CD4-positive, alpha-beta T cell treated with Interleukin-21 for 1 hour (primary cell): ENCODE measurements at regions not wholly inside any gene's neighbourhood (a gene's known extent, or its start where the extent isn't known, plus 50 kb on each side); places are given as distances from the start of the nearest gene placed in this dataset.

Experiments
- DNase-seq: peaks from one replicate; pipeline ENCODE4 v3.0.0-alpha.2; 2020

DNA sequence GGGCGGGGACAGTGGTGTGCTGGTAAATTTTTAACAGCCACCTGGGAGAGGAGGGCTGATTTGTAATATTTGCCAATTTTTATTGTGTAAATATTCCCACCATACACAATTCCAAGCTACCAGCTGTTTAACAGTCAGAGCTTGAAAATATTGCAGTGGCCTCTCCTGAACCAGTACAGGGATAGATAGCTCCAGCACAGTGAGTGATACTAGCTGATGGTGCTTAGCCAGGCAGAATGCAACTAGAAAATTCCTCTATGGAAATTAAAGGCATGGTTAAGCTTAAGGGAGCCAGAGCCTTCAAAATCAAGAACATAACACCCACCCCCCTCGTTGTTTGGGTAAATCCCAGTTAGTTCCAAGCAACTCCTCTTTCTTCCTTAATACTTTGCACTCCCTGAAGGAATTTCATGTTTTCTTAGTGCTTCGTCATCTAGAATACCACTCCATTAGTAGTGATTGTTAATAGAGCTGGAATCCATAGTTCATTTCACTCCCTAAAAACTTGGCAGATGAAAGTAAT lies 96.6 kb downstream of the CYB561 start:
- DNase-seq, result no peak

- DNase-seq, result no peak
Measured at GRCh38 chr17:63350364-63350763, 95.7 kb downstream of the CYB561 start.

GRCh38 chr17:63354256-63354655 lies 91.8 kb downstream of the CYB561 start:
- no peak for DNase-seq

DNA sequence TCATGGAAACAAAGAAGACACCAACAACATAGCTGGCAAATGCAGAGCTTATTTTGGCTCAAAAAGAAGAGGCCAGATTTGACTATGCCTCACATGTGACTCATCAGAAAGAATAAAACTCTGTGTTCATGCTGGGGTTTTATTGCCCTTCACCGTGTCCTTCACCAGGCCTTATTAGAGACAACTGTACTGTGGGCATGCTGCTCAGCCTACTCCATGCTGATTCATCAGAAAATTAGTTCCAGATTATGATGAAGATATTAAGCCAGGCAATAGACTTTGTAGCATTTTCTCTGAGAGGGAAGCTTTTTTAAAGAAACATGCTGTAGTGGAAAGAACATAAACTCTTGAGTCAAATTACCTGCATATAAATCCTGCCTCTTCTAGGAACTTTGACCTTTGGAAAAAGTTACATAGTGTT lies 89.8 kb downstream of the CYB561 start:
- no peak for DNase-seq

DNA sequence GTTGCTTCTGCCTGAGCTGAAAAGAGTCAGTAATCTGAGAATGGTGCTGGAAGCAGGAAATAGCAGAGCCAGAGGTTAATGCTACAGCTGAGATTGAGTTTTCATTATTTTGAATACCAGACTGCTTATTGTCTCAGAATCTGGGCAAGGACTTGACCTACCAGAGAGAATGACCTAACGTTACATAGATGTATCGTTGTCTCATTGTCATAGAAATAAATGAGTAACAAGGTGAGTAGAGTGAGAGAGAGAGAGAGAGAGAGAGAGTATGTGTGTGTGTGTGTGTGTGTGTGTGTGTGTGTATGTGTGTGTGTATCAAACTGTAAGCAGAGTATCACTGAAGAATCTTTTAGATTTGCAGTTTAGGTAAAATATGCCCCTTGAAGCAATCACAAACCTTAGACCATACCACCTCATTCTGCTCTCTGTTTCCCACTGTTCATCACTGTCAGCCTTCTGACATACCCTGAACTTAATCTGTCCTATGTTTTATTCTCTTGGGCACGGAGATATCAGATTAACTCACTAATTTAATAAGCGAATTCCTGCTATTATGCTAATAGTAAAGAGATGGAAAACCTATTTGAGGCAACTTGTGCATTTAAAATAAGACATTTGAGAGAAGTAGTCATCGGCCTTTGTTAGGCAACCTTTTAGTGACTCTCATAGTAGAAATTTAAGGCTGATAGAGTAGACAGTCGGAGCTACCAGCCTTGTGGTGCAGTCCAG lies 87.8 kb downstream of the CYB561 start:
- no peak for DNase-seq

- no peak for DNase-seq
Measured at GRCh38 chr17:63358956-63359355, 87.2 kb downstream of the CYB561 start.

- DNase-seq, result no peak
Measured at GRCh38 chr17:63361182-63361581, 84.9 kb downstream of the CYB561 start.

DNA sequence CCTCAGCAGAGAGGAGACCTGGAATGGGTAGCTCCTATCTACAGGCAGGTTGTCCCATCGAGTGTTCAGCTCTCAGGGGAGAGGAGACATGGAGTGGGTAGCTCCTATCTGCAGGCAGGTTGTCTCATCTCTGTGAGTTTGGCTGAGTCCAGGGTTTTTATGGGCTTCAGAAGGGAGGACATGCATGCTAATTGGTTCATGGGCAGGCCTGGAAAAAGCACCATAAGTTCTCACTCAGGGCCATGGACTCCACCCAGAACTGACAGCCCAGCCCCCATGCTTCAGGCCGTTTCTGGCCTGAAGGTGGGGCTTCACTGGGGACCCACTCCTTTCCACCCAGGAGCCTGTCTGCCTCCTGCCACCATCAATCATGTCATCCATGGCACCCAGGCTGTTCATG lies 84.0 kb downstream of the CYB561 start:
- no peak for DNase-seq

GRCh38 chr17:63364387-63364786 lies 81.7 kb downstream of the CYB561 start:
- DNase-seq, result no peak

DNA sequence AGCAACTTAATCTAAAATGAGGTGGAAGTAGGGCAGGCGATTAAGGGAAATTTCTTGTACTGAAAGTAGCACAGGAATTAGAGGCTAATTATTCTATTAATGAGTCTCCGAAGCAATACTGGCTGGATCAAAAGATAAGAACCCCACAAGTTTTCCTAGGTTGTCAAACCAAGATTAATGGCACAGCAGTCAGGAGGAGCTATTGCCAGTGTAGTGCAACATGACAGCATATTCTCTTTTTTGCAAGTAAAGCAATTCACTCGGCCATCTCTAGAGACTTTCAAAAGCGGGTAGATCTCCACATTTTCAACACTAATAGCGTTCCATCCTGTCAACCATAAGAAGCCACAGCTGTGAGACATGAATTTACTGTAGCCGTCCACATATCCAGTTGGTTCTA lies 81.2 kb downstream of the CYB561 start:
- no peak for DNase-seq

GRCh38 chr17:63365366-63366240 lies 80.5 kb downstream of the CYB561 start:
- DNase-seq, result no peak

DNA sequence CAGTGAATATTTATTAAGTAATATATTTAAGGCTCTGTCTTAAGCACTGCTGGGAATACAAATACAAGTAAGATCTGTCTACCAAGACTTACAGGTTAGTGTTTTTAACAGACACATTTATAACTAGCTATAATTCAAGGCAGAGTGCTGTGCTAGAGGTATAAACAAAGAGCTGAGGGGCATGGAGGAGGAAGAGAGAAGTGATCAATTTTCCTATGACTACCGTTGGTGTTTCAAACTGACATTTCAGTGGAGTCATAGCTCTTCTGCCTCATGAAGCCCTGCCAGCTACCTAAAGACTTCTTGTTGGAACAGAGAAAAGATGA lies 79.9 kb downstream of the CYB561 start:
- no peak for DNase-seq

GRCh38 chr17:63369233-63369632 lies 76.9 kb downstream of the CYB561 start:
- no peak for DNase-seq

DNA sequence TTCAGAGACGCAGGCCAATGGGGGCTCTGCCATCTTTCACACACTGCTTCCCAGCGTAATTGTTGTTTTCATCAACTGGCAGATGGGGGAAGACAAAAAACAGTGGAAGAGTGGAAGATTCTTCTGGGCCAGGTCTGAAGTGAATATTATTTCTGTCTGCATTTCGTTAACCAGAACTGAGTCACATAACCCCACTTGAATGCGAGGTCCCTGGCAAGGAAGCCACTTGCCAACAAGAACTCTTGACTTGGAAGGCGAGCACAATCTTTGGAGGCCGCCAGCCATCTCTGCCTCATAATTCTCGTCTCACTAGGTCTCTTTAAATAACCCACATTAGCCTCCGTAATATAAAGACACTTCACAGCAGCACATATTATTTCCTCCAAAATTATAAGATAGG lies 75.4 kb downstream of the CYB561 start:
- DNase-seq, result no peak

- DNase-seq, result no peak
Measured at GRCh38 chr17:63376949-63377348, 69.2 kb downstream of the CYB561 start.

DNA sequence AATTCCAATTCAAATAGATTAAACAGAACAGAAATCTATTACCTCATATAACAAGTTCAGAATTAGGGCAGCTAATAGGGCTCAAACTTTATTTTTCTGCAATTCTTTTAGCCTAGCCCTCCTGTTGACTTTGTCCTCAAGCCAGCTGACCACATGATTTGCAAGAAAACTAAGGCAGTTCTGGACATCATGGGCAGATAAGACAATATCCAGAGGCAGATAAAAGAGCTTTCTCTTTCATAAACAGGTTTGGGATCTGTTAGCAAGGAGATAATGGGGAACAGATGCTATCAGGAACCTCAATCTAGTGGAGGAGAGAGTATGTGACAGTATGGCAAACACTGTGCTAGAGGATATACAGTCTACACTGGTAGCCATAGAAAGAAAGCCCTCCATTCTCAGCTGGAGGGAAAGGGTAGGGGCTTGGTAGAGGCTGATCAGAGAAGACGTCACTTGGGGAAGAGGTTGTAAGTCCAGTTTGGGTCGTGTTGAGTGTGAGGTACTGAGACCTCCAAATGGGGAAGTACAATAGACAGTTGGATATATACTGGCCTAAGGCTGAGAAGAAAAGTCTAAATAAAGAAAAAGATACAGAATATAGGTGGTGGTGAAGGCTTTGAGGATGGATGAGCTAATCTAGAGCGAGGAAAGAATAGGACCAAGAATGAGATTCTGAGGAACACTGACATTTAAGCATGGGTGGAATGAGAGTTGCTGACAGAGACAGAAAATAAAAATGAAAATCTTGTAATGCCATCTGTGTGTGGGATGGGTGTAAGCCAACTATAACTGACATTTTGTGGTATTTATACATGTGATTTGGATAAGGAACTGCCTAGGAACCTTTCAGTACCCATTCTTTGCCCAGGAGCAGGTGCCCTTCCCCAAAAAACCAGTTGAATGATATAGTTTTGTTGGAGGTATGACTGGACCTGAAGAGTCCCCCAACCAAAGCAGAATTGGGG lies 67.4 kb downstream of the CYB561 start:
- no peak for DNase-seq

DNA sequence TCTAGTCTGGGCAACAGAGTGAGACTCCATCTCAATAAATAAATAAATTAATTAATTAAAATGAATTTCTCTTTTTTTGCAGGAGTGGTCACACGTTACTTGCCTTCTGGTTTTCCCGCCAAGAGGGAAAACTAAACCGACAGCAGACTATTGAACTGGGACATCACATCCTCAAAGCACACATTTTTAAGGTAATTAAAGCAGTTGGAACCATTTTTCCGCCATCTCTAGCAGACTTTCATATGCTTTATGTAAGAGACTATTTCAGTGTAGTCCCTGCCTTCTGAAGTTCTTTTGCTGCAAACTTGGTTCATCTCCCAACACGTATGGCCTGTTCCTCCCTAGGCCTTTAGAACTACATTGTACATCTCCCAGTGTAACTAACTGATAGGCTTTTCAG lies 66.5 kb downstream of the CYB561 start:
- no peak for DNase-seq

DNA sequence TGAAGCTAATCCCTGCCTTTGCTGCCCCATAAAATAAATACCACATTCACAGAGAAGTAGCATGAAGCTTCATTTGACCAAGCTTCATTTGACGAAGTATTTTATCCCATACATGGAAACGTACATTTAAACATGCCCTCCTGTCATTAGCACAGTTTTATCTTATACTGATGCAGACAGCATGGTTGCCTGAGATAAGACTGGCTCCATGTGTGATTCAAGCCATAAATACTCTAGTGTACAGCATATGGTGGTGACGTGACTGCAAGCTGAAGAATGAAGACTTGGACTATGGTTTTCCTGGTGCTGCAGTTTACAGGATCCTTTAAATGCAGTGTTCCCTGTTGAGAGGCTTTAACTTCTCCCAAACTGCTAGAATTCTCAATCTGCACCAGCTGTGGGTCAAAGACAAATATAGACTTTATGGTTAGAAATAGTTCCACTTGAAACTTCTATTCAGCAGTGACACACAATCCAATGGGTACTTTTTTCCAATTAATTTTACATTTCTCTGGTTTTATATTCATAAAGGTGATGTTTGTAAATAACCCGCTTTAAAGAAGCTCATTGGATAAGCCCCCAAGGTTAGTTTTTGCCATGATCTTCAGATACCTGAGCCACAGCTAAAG lies 64.9 kb downstream of the CYB561 start:
- DNase-seq, result no peak

GRCh38 chr17:63382136-63382535 lies 64.0 kb downstream of the CYB561 start:
- no peak for DNase-seq
